ENCODE measurements at regions not wholly inside any gene's neighbourhood (a gene's known extent, or its start where the extent isn't known, plus 50 kb on each side); places are given as distances from the start of the nearest gene placed in this dataset.

DNA sequence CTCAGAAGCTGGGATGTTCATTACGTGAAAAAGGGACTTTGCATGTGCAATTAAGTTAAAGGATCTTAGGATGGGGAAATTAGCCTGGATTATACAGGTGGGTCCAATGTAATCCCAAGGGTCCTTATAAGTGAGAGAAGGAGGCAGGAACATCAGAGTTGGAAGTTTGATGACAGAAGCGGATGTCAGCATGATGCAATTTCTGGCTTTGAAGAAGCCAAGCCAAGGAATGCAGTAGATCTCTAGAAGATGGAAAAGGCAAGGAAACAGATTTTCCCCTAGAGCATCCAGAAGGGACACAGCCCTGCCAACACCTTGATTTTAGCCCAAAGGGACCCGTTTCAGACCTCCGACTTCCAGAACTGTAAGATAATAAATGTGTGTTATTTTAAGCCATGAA, 136.4 kb downstream of the LNPK start:
- no peak for ATAC-seq

GRCh38 chr2:175864137-175864850, 137.8 kb downstream of the LNPK start:
- ATAC-seq = no peak

More for the DNA sequence above, 136.4 kb downstream of the LNPK start:
- TF ChIP-seq ISL1 (CRISPR knock-in tag; IDR thresholded peaks at IDR 0.05) (no peak), RARB (CRISPR knock-in tag; IDR thresholded peaks at IDR 0.05) (no peak), TOX (CRISPR knock-in tag; IDR thresholded peaks at IDR 0.05; ENCODE audit: borderline replicate concordance) (no peak), BACH2 (CRISPR knock-in tag; IDR thresholded peaks at IDR 0.05; ENCODE audit: borderline replicate concordance) (no peak), TSHZ2 (CRISPR knock-in tag; IDR thresholded peaks at IDR 0.05) (no peak), SNAI2 (CRISPR knock-in tag; IDR thresholded peaks at IDR 0.05) (no peak), PPARA (CRISPR knock-in tag; IDR thresholded peaks at IDR 0.05; ENCODE audit: borderline replicate concordance) (no peak), OSR1 (CRISPR knock-in tag; IDR thresholded peaks at IDR 0.05) (no peak), ARNTL (CRISPR knock-in tag; IDR thresholded peaks at IDR 0.05; ENCODE audit: borderline replicate concordance, low read depth) (no peak), CREB5 (CRISPR knock-in tag; IDR thresholded peaks at IDR 0.05; ENCODE audit: low read depth) (no peak), ZNF8 (CRISPR knock-in tag; IDR thresholded peaks at IDR 0.05) (no peak), CSRNP3 (CRISPR knock-in tag; IDR thresholded peaks at IDR 0.05) (no peak)

GRCh38 chr2:175861958-175862357, 140.1 kb downstream of the LNPK start:
- ATAC-seq = no peak
- TF ChIP-seq ZNF565 (CRISPR knock-in tag; conservative IDR thresholded peaks at IDR 0.05; ENCODE audit: low read depth) = no peak
- no peak for TF ChIP-seq ZC3H10 (CRISPR knock-in tag; IDR thresholded peaks at IDR 0.05)
- no peak for TF ChIP-seq CREB5 (CRISPR knock-in tag; IDR thresholded peaks at IDR 0.05; ENCODE audit: low read depth)
- no peak for TF ChIP-seq ESRRG (CRISPR knock-in tag; IDR thresholded peaks at IDR 0.05)
- TF ChIP-seq, protein P1, sequence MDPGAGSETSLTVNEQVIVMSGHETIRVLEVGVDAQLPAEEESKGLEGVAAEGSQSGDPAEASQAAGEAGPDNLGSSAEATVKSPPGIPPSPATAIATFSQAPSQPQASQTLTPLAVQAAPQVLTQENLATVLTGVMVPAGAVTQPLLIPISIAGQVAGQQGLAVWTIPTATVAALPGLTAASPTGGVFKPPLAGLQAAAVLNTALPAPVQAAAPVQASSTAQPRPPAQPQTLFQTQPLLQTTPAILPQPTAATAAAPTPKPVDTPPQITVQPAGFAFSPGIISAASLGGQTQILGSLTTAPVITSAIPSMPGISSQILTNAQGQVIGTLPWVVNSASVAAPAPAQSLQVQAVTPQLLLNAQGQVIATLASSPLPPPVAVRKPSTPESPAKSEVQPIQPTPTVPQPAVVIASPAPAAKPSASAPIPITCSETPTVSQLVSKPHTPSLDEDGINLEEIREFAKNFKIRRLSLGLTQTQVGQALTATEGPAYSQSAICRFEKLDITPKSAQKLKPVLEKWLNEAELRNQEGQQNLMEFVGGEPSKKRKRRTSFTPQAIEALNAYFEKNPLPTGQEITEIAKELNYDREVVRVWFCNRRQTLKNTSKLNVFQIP (CRISPR knock-in tag; IDR thresholded peaks at IDR 0.05; ENCODE audit: borderline replicate concordance, low read depth) = no peak
- TF ChIP-seq ZFP3 (CRISPR knock-in tag; IDR thresholded peaks at IDR 0.05) = no peak
- no peak for TF ChIP-seq TSHZ2 (CRISPR knock-in tag; IDR thresholded peaks at IDR 0.05)
- TF ChIP-seq ISL1 (CRISPR knock-in tag; IDR thresholded peaks at IDR 0.05) = no peak
- no peak for TF ChIP-seq TCF4 (CRISPR knock-in tag; IDR thresholded peaks at IDR 0.05; ENCODE audit: borderline replicate concordance)
- TF ChIP-seq ZNF70 (CRISPR knock-in tag; IDR thresholded peaks at IDR 0.05) = no peak
- TF ChIP-seq ZFP30 (CRISPR knock-in tag; IDR thresholded peaks at IDR 0.05) = no peak

More at GRCh38 chr2:175864137-175864850, 137.8 kb downstream of the LNPK start:
- no peak for TF ChIP-seq ZC3H10 (CRISPR knock-in tag; IDR thresholded peaks at IDR 0.05)
- TF ChIP-seq GLIS3 (CRISPR knock-in tag; IDR thresholded peaks at IDR 0.05) = no peak
- no peak for TF ChIP-seq TOX (CRISPR knock-in tag; IDR thresholded peaks at IDR 0.05; ENCODE audit: borderline replicate concordance)
- TF ChIP-seq TCF4 (CRISPR knock-in tag; IDR thresholded peaks at IDR 0.05; ENCODE audit: borderline replicate concordance) = no peak
- TF ChIP-seq CREB5 (CRISPR knock-in tag; IDR thresholded peaks at IDR 0.05; ENCODE audit: low read depth) = no peak
- TF ChIP-seq ARNTL (CRISPR knock-in tag; IDR thresholded peaks at IDR 0.05; ENCODE audit: borderline replicate concordance, low read depth) = no peak
- TF ChIP-seq ZFP30 (CRISPR knock-in tag; IDR thresholded peaks at IDR 0.05) = no peak
- TF ChIP-seq SNAI2 (CRISPR knock-in tag; IDR thresholded peaks at IDR 0.05) = no peak
- no peak for TF ChIP-seq ZNF565 (CRISPR knock-in tag; conservative IDR thresholded peaks at IDR 0.05; ENCODE audit: low read depth)
